ENCODE measurements at regions not wholly inside any gene's neighbourhood (a gene's known extent, or its start where the extent isn't known, plus 50 kb on each side); places are given as distances from the start of the nearest gene placed in this dataset.

DNA sequence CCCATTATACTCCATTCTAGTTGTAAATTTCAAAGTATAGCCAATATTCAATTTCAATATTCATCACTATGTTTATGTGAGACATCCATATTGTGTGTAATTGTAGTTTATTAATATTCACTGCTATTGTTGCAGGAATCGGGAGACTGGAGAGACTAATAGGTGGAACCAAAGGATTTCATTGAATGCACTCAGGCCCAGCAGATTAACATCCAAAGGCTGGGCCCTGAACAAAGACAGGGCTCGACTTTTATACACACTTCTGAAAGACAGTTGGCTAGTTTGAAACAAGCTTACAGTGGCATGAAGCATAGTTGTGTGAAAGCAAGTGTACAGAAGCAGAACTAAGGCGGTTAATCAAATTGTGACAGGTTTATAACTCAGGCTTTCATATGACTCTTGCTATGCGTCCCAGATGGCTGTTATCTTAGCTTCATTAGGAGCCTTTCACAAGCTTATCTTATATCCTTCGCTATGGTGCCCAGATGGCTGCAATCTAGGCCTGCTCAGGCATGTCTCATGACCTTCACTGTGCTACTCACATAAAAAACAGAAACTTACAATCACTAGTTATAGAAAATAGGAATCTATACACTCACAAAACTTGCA lies 1038.8 kb upstream of the EPHA6 start:
- Histone ChIP-seq H3K9me2 (ENCODE audit: insufficient read depth, low read length) (no peaks in the 10 kb centered on the region), H3K27ac (ENCODE audit: low read length) (no peak overlapping the region), H3K4me3 (ENCODE audit: low read length) (no peak overlapping the region), H3K9ac (ENCODE audit: low read length) (no peak overlapping the region), H3K27me3 (ENCODE audit: insufficient read depth, low read depth, low read length) (no peaks in the 10 kb centered on the region), H4K20me1 (ENCODE audit: insufficient read depth) (no peaks in the 10 kb centered on the region), H3K36me3 (ENCODE audit: insufficient read depth, low read length) (no peaks in the 10 kb centered on the region), H3K79me2 (replicated peaks; ENCODE audit: insufficient read depth, low read length) (no peaks in the 10 kb centered on the region), H3F3A (ENCODE audit: insufficient read depth, low read length, poor library complexity, severe bottlenecking) (no peaks in the 10 kb centered on the region), H2AFZ (ENCODE audit: low read depth, low read length) (no peak overlapping the region), H3K4me2 (ENCODE audit: low read length) (no peak overlapping the region), H3K9me3 (ENCODE audit: low read length) (peaks cover 5% of the 10 kb centered on the region)
- TF ChIP-seq RAD21 (conservative IDR thresholded peaks at IDR 0.05) (no peak), SMC3 (conservative IDR thresholded peaks at IDR 0.05; ENCODE audit: poor library complexity) (no peak), EZH2 (IDR thresholded peaks at IDR 0.05; ENCODE audit: borderline replicate concordance, insufficient read depth, low read length, poor library complexity, severe bottlenecking) (no peak), TAF1 (IDR thresholded peaks at IDR 0.05; ENCODE audit: low read depth) (no peak), EP300 (conservative IDR thresholded peaks at IDR 0.05; ENCODE audit: poor library complexity, severe bottlenecking) (no peak), POLR2AphosphoS5 (IDR thresholded peaks at IDR 0.05) (no peak), MXI1 (conservative IDR thresholded peaks at IDR 0.05; ENCODE audit: poor library complexity, severe bottlenecking) (no peak)
- TF ChIP-seq, protein P1, sequence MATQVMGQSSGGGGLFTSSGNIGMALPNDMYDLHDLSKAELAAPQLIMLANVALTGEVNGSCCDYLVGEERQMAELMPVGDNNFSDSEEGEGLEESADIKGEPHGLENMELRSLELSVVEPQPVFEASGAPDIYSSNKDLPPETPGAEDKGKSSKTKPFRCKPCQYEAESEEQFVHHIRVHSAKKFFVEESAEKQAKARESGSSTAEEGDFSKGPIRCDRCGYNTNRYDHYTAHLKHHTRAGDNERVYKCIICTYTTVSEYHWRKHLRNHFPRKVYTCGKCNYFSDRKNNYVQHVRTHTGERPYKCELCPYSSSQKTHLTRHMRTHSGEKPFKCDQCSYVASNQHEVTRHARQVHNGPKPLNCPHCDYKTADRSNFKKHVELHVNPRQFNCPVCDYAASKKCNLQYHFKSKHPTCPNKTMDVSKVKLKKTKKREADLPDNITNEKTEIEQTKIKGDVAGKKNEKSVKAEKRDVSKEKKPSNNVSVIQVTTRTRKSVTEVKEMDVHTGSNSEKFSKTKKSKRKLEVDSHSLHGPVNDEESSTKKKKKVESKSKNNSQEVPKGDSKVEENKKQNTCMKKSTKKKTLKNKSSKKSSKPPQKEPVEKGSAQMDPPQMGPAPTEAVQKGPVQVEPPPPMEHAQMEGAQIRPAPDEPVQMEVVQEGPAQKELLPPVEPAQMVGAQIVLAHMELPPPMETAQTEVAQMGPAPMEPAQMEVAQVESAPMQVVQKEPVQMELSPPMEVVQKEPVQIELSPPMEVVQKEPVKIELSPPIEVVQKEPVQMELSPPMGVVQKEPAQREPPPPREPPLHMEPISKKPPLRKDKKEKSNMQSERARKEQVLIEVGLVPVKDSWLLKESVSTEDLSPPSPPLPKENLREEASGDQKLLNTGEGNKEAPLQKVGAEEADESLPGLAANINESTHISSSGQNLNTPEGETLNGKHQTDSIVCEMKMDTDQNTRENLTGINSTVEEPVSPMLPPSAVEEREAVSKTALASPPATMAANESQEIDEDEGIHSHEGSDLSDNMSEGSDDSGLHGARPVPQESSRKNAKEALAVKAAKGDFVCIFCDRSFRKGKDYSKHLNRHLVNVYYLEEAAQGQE (IDR thresholded peaks at IDR 0.05; ENCODE audit: borderline replicate concordance) = no peak
- TF ChIP-seq, protein P2, sequence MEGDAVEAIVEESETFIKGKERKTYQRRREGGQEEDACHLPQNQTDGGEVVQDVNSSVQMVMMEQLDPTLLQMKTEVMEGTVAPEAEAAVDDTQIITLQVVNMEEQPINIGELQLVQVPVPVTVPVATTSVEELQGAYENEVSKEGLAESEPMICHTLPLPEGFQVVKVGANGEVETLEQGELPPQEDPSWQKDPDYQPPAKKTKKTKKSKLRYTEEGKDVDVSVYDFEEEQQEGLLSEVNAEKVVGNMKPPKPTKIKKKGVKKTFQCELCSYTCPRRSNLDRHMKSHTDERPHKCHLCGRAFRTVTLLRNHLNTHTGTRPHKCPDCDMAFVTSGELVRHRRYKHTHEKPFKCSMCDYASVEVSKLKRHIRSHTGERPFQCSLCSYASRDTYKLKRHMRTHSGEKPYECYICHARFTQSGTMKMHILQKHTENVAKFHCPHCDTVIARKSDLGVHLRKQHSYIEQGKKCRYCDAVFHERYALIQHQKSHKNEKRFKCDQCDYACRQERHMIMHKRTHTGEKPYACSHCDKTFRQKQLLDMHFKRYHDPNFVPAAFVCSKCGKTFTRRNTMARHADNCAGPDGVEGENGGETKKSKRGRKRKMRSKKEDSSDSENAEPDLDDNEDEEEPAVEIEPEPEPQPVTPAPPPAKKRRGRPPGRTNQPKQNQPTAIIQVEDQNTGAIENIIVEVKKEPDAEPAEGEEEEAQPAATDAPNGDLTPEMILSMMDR (IDR thresholded peaks at IDR 0.05; ENCODE audit: poor library complexity, severe bottlenecking) = no peak

DNA sequence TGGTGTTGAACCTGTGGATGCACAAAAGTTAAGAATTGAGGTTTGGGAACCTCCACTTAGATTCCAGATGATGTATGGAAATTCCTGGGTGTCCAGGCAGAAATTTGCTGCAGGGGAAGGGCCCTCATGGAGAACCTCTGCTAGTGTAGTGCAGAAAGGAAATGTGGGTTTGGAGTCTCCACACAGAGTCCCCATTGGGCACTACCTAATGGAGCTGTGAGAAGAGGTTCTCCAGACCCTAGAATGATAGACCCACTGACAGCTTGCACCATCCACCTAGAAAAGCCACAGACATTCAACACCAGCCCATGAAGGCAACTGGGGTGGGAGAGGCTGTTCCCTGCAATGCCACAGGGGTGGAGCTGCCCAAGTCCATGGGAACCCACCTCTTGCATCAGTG lies 1032.8 kb upstream of the EPHA6 start:
- no peak overlapping the region for H3K4me3 ChIP-seq (ENCODE audit: low read length)
- TF ChIP-seq POLR2AphosphoS5 (IDR thresholded peaks at IDR 0.05) (no peak), TAF1 (IDR thresholded peaks at IDR 0.05; ENCODE audit: low read depth) (no peak), SMC3 (conservative IDR thresholded peaks at IDR 0.05; ENCODE audit: poor library complexity) (no peak), MXI1 (conservative IDR thresholded peaks at IDR 0.05; ENCODE audit: poor library complexity, severe bottlenecking) (no peak), EZH2 (IDR thresholded peaks at IDR 0.05; ENCODE audit: borderline replicate concordance, insufficient read depth, low read length, poor library complexity, severe bottlenecking) (no peak), RAD21 (conservative IDR thresholded peaks at IDR 0.05) (no peak), EP300 (conservative IDR thresholded peaks at IDR 0.05; ENCODE audit: poor library complexity, severe bottlenecking) (no peak)
- TF ChIP-seq, protein P1 (IDR thresholded peaks at IDR 0.05; ENCODE audit: borderline replicate concordance) = no peak
- TF ChIP-seq, protein P2 (IDR thresholded peaks at IDR 0.05; ENCODE audit: poor library complexity, severe bottlenecking) = no peak
- no peaks in the 10 kb centered on the region for H3K27me3 ChIP-seq (ENCODE audit: insufficient read depth, low read depth, low read length)
- H3K36me3 ChIP-seq (ENCODE audit: insufficient read depth, low read length) = no peaks in the 10 kb centered on the region
- no peaks in the 10 kb centered on the region for H4K20me1 ChIP-seq (ENCODE audit: insufficient read depth)
- H3K79me2 ChIP-seq (replicated peaks; ENCODE audit: insufficient read depth, low read length) = no peaks in the 10 kb centered on the region
- no peak overlapping the region for H3K9ac ChIP-seq (ENCODE audit: low read length)
- H3K9me3 ChIP-seq (ENCODE audit: low read length) = no peaks in the 10 kb centered on the region
- no peaks in the 10 kb centered on the region for H3K9me2 ChIP-seq (ENCODE audit: insufficient read depth, low read length)
- no peaks in the 10 kb centered on the region for H3F3A ChIP-seq (ENCODE audit: insufficient read depth, low read length, poor library complexity, severe bottlenecking)
- no peak overlapping the region for H3K27ac ChIP-seq (ENCODE audit: low read length)
- no peak overlapping the region for H2AFZ ChIP-seq (ENCODE audit: low read depth, low read length)
- H3K4me2 ChIP-seq (ENCODE audit: low read length) = no peak overlapping the region
